NB4 (cell line): ENCODE measurements at regions not wholly inside any gene's neighbourhood (a gene's known extent, or its start where the extent isn't known, plus 50 kb on each side); places are given as distances from the start of the nearest gene placed in this dataset.
A peak's percentile ranks its signal among the peaks of the same experiment; 100 is the strongest.

ENCODE experiments used
- DNase-seq: peaks from one replicate; pipeline ENCODE4 v3.0.0; 2010; ENCODE audit warnings: low read depth
- H3K4me3 ChIP-seq: one replicate; pipeline ENCODE4 v1.5.1; 2011; ENCODE audit warnings: mild to moderate bottlenecking, low read depth, low read length, moderate library complexity
- MYC ChIP-seq: IDR thresholded peaks from 2 replicates; pipeline ENCODE4 v1.6.1; 2011; ENCODE audit warnings: low read depth, low read length
- POLR2A ChIP-seq: IDR thresholded peaks from 2 replicates; pipeline ENCODE4 v1.6.1; 2011; ENCODE audit warnings: mild to moderate bottlenecking; ENCODE audit not compliant: insufficient read length; ENCODE audit errors: extremely low read depth
- TF ChIP-seq, protein P1 (sequence below): IDR thresholded peaks from 2 replicates; pipeline ENCODE4 v1.6.1; 2011; ENCODE audit warnings: low read depth, low read length
- TF ChIP-seq, protein P2 (sequence below): IDR thresholded peaks from one replicate; pipeline ENCODE4 v1.5.1; 2012; ENCODE audit warnings: low read depth, low read length

DNA sequence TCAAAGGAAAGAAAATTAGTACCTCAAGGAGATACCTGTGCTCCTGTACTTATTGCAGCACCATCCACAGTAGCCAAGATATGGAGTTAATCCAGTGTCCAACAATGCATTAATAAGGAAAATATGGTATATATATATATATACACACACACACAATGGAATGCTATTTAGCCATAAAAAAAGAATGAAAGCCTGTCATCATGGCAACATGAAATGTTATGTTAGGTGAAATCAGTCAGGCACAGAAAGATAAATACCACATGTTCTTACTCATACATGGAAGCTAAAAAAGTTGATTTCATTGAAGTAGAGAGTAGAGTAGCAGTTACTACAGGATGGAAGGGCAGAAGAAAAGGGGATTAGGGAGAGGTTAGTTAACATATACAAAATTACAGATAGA is 601.5 kb downstream of the ANXA1 start:
- H3K4me3 ChIP-seq: no peak overlapping the region
- DNase-seq: no peak
- TF ChIP-seq MYC: no peak
- TF ChIP-seq, protein P1, sequence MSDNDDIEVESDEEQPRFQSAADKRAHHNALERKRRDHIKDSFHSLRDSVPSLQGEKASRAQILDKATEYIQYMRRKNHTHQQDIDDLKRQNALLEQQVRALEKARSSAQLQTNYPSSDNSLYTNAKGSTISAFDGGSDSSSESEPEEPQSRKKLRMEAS: no peak
- TF ChIP-seq POLR2A: no peak
- TF ChIP-seq, protein P2, sequence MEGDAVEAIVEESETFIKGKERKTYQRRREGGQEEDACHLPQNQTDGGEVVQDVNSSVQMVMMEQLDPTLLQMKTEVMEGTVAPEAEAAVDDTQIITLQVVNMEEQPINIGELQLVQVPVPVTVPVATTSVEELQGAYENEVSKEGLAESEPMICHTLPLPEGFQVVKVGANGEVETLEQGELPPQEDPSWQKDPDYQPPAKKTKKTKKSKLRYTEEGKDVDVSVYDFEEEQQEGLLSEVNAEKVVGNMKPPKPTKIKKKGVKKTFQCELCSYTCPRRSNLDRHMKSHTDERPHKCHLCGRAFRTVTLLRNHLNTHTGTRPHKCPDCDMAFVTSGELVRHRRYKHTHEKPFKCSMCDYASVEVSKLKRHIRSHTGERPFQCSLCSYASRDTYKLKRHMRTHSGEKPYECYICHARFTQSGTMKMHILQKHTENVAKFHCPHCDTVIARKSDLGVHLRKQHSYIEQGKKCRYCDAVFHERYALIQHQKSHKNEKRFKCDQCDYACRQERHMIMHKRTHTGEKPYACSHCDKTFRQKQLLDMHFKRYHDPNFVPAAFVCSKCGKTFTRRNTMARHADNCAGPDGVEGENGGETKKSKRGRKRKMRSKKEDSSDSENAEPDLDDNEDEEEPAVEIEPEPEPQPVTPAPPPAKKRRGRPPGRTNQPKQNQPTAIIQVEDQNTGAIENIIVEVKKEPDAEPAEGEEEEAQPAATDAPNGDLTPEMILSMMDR: no peak

DNA sequence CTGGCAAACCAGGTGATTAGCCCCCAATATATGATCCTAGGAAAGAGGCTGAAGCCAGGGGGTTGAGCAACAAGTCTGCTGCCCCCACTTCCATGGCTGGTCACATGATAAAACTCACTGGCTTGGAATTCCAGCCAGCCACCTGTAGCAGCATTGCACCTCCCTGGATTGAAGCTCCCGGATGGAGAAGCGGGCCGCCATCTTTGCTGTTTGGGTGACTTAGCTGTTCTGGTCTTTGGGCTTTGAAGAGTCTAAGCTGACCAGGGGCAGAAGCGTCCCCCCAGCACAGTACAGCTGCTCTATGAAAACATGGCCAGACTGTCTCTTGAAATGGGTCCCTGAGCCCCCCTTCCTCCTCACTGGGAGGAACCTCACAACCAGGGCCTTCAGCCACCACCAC is 610.2 kb downstream of the ANXA1 start:
- TF ChIP-seq, protein P2: no peak
- TF ChIP-seq, protein P1: no peak
- TF ChIP-seq MYC (no peak), POLR2A (no peak)
- DNase-seq: no peak
- no peak overlapping the region for H3K4me3 ChIP-seq

DNA sequence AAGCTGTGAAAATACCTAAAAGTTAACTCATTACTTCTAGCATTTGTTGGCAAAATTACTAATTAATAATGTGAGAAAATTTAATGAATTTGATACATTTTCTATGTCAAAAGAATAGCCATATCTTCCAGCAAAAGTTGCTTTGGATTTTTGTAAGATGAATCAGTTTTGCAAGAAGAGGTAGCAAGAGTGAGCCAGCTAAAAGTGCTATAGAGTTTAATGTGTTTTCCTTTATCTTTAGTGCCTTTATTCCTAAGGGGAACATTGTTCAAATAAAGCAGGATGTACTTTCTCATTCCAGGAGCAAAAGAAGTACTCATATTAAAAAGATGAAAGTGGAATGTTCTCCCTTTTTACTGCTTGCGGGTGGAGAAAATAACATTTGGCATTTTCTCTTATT is 622.2 kb downstream of the ANXA1 start:
- no peak for TF ChIP-seq MYC
- TF ChIP-seq, protein P1: no peak
- no peak for TF ChIP-seq POLR2A
- TF ChIP-seq, protein P2: no peak
- no peak overlapping the region for H3K4me3 ChIP-seq
- DNase-seq: no peak

DNA sequence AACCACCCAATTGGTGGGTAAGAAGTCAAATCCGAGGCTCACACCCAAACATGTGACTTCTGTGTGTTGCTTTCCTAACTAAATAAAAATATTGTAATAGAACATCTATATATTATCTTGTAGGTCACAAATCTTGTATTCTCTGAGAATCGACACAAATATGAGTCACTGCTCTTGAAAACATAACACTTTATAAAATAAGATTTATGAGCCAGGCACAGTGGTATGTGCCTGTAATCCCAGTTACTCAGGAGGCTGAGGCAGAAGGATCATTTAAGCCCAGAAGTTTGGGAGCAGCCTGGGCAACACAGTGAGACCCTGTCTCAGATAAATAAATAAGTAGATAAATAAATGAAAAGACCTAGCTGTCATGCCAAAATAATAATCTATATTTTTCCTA is 624.1 kb downstream of the ANXA1 start:
- no peak for DNase-seq
- no peak overlapping the region for H3K4me3 ChIP-seq
- TF ChIP-seq POLR2A (no peak), MYC (no peak)
- TF ChIP-seq, protein P2: no peak
- TF ChIP-seq, protein P1: no peak

DNA sequence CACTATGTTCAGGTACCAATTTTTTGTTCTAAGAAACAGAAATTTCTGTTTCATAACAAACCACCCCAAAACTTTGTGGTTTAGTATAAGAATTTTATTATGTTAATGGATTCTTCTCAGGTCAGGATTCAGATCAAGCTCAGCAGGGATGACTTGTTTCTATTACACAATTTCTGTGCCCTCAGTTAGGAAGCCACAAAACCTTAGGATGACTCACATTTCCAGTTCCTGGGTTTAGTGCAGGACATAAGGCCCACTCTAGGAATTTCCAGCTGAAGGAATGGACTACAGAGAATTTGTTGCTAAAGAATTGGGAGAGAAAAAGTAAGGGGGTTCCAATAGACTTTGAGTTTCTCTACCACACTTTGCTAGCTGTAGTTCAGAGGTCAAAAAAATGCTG is 629.3 kb downstream of the ANXA1 start:
- DNase-seq: peak; percentile 20
- H3K4me3 ChIP-seq: no peak overlapping the region
- TF ChIP-seq POLR2A: no peak
- TF ChIP-seq, protein P1: no peak
- TF ChIP-seq, protein P2: no peak
- TF ChIP-seq MYC: no peak

DNA sequence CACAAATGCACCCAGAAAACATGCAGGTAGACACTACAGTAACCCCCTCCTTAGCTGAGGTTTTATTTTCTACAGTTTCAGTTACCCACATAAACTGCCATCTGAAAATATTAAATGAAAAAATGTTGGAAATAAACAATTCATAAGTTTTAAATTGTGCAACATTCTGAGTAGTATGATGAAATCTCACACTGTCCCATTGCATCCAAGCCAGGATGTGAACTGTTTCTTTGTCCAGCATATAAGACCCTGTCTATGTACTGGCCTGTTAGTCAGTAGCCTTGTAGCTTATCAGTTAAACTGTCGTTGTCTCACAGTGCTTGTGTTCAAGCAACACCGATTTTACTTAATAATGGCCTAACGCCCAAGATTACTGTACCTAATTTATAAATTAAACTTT is 630.5 kb downstream of the ANXA1 start:
- TF ChIP-seq, protein P1: no peak
- H3K4me3 ChIP-seq: no peak overlapping the region
- DNase-seq: peak; percentile 2
